ENCODE measurements at regions not wholly inside any gene's neighbourhood (a gene's known extent, or its start where the extent isn't known, plus 50 kb on each side); places are given as distances from the start of the nearest gene placed in this dataset.
A peak's percentile ranks its signal among the peaks of the same experiment; 100 is the strongest.
"Not testable (repeated sequence)": the region's sequence is repeated elsewhere in the genome, so short reads cannot be mapped to it uniquely, and the experiment has no call there.

- DNase-seq = not testable (repeated sequence)
Measured at GRCh38 chrX:115840729-115841409, 279.9 kb downstream of the PLS3 start.

- not testable (repeated sequence) for DNase-seq
Measured at GRCh38 chrX:115850986-115851385, 290.0 kb downstream of the PLS3 start.

- DNase-seq = not testable (repeated sequence)
Measured at GRCh38 chrX:115853260-115853659, 292.3 kb downstream of the PLS3 start.

- not testable (repeated sequence) for DNase-seq
Measured at GRCh38 chrX:115881170-115881569, 289.4 kb upstream of the AGTR2 start.

GRCh38 chrX:115884121-115884520 is 286.4 kb upstream of the AGTR2 start:
- not testable (repeated sequence) for DNase-seq

- peak; percentile 87 for DNase-seq
Measured at GRCh38 chrX:115888041-115888440, 282.5 kb upstream of the AGTR2 start.

GRCh38 chrX:115888519-115888918 is 282.0 kb upstream of the AGTR2 start:
- not testable (repeated sequence) for DNase-seq

GRCh38 chrX:115889121-115889890 is 281.2 kb upstream of the AGTR2 start:
- DNase-seq = no peak

GRCh38 chrX:115892056-115892708 is 278.4 kb upstream of the AGTR2 start:
- DNase-seq = no peak

- peak; percentile 79 for DNase-seq
Measured at GRCh38 chrX:115892787-115893671, 277.5 kb upstream of the AGTR2 start.

GRCh38 chrX:115894087-115894486 is 276.5 kb upstream of the AGTR2 start:
- DNase-seq = peak; percentile 65

- no peak for DNase-seq
Measured at GRCh38 chrX:115895678-115896329, 274.7 kb upstream of the AGTR2 start.

- no peak for DNase-seq
Measured at GRCh38 chrX:115896362-115896761, 274.2 kb upstream of the AGTR2 start.

- no peak for DNase-seq
Measured at GRCh38 chrX:115897956-115898355, 272.6 kb upstream of the AGTR2 start.

- peak; percentile 78 for DNase-seq
Measured at GRCh38 chrX:115898382-115899001, 272.1 kb upstream of the AGTR2 start.

- no peak for DNase-seq
Measured at GRCh38 chrX:115900425-115900824, 270.1 kb upstream of the AGTR2 start.

- DNase-seq = no peak
Measured at GRCh38 chrX:115901241-115901640, 269.3 kb upstream of the AGTR2 start.

GRCh38 chrX:115902995-115903394 is 267.5 kb upstream of the AGTR2 start:
- no peak for DNase-seq

GRCh38 chrX:115906276-115906675 is 264.3 kb upstream of the AGTR2 start:
- DNase-seq = no peak

- no peak for DNase-seq
Measured at GRCh38 chrX:115906881-115907280, 263.7 kb upstream of the AGTR2 start.

GRCh38 chrX:115909017-115909416 is 261.5 kb upstream of the AGTR2 start:
- DNase-seq = no peak
